ENCODE measurements at regions not wholly inside any gene's neighbourhood (a gene's known extent, or its start where the extent isn't known, plus 50 kb on each side); places are given as distances from the start of the nearest gene placed in this dataset.
"Not testable (repeated sequence)": the region's sequence is repeated elsewhere in the genome, so short reads cannot be mapped to it uniquely, and the experiment has no call there.

DNA sequence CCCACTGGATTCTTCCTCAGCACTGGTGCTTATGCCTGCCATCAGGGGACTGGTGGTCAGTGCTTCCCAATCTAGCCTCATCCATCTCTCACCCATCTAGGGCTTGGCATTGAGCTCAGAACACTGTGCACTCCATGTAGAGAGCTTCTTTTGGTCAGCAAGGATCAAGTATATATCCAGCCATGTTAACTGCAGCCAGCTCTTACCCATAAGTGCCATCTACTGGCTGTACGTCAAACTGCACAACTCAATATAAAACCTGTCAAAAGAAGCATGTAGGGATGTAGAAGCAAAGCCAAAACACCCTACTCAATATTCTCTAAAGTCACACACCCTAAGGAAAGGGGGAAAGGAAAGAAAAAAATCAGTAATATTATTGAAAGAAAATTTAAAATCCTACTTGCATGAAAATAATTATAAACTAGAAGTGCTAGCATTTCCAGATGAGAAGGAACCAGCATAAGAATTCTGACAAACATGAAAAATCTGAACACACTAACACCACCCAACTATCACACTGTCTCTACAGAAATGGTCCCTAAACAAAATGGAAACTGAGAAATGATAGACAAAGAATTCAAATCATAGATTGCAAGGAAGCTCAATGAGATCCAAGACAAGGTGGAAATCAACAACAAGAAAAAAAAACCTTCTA, 531.1 kb upstream of the STEAP1 start:
- H3K4me3 Mint-ChIP-seq = peak overlapping the region in 9 of 10 donors; percentile 21 to 70 (median 48)
- H3K36me3 Mint-ChIP-seq = peaks cover 0 to 12% (median 0%) of the 10 kb centered on the region in 5 donors
- Histone ChIP-seq H3K27me3 (ENCODE audit: control insufficient read depth in 2 of 2, insufficient read depth in 2 of 2, low read length in 2 of 2) (no peaks in the 10 kb centered on the region), H3K9me3 (ENCODE audit: control insufficient read depth in 2 of 3, low read length in 3 of 3) (no peaks in the 10 kb centered on the region), H3K4me1 (ENCODE audit: control insufficient read depth in 2 of 2, insufficient read depth in 2 of 2, low read length in 2 of 2) (peaks cover 0 to 16% of the 10 kb centered on the region in 2 donors), H3K36me3 (ENCODE audit: control insufficient read depth in 2 of 3, insufficient read depth in 3 of 3, low read length in 3 of 3) (no peaks in the 10 kb centered on the region), H3K4me3 (ENCODE audit: low read length) (no peak overlapping the region), H3K27ac (ENCODE audit: low read depth, low read length) (no peak overlapping the region)
- peaks cover 0 to 7% (median 0%) of the 10 kb centered on the region in 5 donors for H3K27me3 Mint-ChIP-seq
- peak overlapping the region in 5 of 9 donors; percentile 6 to 80 (median 35) for H3K27ac Mint-ChIP-seq
- POLR2A ChIA-PET = interaction anchor here (0.6 to 1.2 kb wide), 2 partner anchors 15 to 18 kb away, joined by 3 read pairs; no protein-coding TSS in a partner anchor
- peaks cover 18 to 39% (median 35%) of the 10 kb centered on the region in 7 donors for H3K4me1 Mint-ChIP-seq
- ATAC-seq = peak; percentile 82
- peak in 7 of 9 donors; percentile 23 to 61 (median 53) for DNase-seq
- intact Hi-C loops (cut with micrococcal nuclease) = loop anchor here (1.0 to 10.0 kb wide), 19 partner anchors 15 to 1381 kb away; no protein-coding TSS in a partner anchor
- H3K9me3 Mint-ChIP-seq = peaks cover 0 to 7% (median 0%) of the 10 kb centered on the region in 11 donors
- CTCF ChIA-PET = interaction anchor here (0.6 to 2.1 kb wide), 17 partner anchors 8 to 832 kb away, joined by 3 to 14 read pairs (median 3); partner anchors contain the start of gene GTPBP10

DNA sequence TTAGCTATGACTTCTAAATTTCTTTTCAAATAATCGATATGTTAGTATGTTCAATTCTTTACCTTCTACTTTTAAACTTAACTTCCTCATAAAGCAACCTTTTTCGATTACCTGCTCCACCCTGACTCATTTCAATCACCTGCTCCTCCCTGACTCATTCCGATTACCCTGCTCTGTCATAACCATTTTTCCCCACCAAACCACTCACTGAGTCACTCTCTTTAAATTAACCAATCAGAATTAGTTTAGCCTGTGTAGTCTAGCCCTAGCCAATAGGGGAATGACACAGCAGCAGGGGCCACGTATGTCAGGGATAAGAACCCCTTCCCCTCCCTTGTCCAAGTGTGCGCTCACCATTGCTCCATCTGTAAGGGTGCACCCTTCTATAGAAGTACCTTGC, 530.1 kb upstream of the STEAP1 start:
- CTCF ChIA-PET = interaction anchor here (2.1 kb wide), 1 partner anchor 833 kb away, joined by 14 read pairs; no protein-coding TSS in a partner anchor
- not testable (repeated sequence) for ATAC-seq
- H3K4me1 Mint-ChIP-seq = peaks cover 16 to 30% (median 26%) of the 10 kb centered on the region in 7 donors

DNA sequence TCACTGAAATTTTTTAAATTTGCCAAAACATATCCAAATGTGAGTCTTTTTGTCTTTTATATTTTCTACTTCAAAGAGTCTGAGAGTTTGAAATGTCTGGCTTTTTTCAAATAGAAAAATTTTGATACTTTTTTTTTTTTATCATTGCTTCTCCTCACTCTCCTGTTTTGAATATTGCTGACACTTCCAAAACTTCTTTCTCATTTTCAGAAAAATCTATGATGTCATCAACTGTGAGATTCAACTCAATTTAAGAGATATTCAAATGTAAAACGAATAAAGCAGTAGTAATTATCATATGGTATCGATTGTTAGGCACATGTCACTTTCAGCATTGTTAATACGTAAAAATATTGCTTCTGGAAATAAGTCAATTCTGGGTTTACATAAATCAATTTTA, 505.8 kb upstream of the STEAP1 start:
- H3K9me3 Mint-ChIP-seq = peaks cover 0 to 4% (median 0%) of the 10 kb centered on the region in 11 donors
- ATAC-seq (no peak), DNase-seq (no peak)
- Histone ChIP-seq H3K27ac (ENCODE audit: low read depth, low read length) (no peak overlapping the region), H3K9me3 (ENCODE audit: control insufficient read depth in 2 of 3, low read length in 3 of 3) (no peaks in the 10 kb centered on the region), H3K4me1 (ENCODE audit: control insufficient read depth in 2 of 2, insufficient read depth in 2 of 2, low read length in 2 of 2) (no peaks in the 10 kb centered on the region), H3K4me3 (ENCODE audit: low read length) (no peak overlapping the region), H3K36me3 (ENCODE audit: control insufficient read depth in 2 of 3, insufficient read depth in 3 of 3, low read length in 3 of 3) (no peaks in the 10 kb centered on the region), H3K27me3 (ENCODE audit: control insufficient read depth in 2 of 2, insufficient read depth in 2 of 2, low read length in 2 of 2) (no peaks in the 10 kb centered on the region)
- H3K27ac Mint-ChIP-seq = no peak overlapping the region
- no peak overlapping the region for H3K4me3 Mint-ChIP-seq
- POLR2A ChIA-PET = no interaction called here
- CTCF ChIA-PET = no interaction called here
- H3K4me1 Mint-ChIP-seq = peaks cover 0 to 1% (median 0%) of the 10 kb centered on the region in 7 donors
- no peaks in the 10 kb centered on the region for H3K36me3 Mint-ChIP-seq
- intact Hi-C loops (cut with micrococcal nuclease) = no loop called here
- H3K27me3 Mint-ChIP-seq = peaks cover 0 to 12% (median 0%) of the 10 kb centered on the region in 5 donors

More for the DNA sequence above, 530.1 kb upstream of the STEAP1 start:
- intact Hi-C loops (cut with micrococcal nuclease) = loop anchor here (5.0 to 10.0 kb wide), 10 partner anchors 127 to 1382 kb away; no protein-coding TSS in a partner anchor
- H3K27me3 ChIP-seq (ENCODE audit: control insufficient read depth in 2 of 2, insufficient read depth in 2 of 2, low read length in 2 of 2); DNase-seq; H3K9me3 Mint-ChIP-seq; H3K9me3 ChIP-seq (ENCODE audit: control insufficient read depth in 2 of 3, low read length in 3 of 3); H3K4me3 Mint-ChIP-seq; H3K4me3 ChIP-seq (ENCODE audit: low read length); H3K36me3 ChIP-seq (ENCODE audit: control insufficient read depth in 2 of 3, insufficient read depth in 3 of 3, low read length in 3 of 3); POLR2A ChIA-PET; H3K27ac ChIP-seq (ENCODE audit: low read depth, low read length); H3K27me3 Mint-ChIP-seq: not testable (repeated sequence)
- H3K4me1 ChIP-seq (ENCODE audit: control insufficient read depth in 2 of 2, insufficient read depth in 2 of 2, low read length in 2 of 2) = peaks cover 0 to 16% of the 10 kb centered on the region in 2 donors
- peak overlapping the region in 1 of 9 donors; percentile 56 for H3K27ac Mint-ChIP-seq
- peaks cover 0 to 12% (median 0%) of the 10 kb centered on the region in 5 donors for H3K36me3 Mint-ChIP-seq

DNA sequence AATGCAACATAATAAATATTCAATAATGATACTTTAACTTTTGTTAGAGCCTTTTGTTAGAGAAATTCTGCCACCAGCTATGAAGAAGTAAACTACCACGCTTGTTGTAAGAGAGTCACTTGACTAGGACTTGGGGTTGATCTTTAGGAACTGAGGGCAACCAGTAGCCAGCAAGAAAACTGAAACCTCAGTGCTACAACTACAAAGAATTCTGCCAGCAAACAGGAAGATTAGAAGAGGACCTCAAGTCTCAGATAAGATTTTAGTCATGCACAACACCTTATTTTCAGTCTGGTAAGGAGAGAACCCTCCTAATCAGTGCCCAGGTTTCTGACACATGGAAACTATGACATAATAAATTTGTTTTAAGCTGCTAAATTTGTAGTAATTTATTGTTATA, 498.3 kb upstream of the STEAP1 start:
- DNase-seq (no peak), ATAC-seq (no peak)
- Mint-ChIP-seq H3K4me3 (no peak overlapping the region), H3K9me3 (no peaks in the 10 kb centered on the region), H3K4me1 (no peaks in the 10 kb centered on the region), H3K27ac (no peak overlapping the region), H3K36me3 (no peaks in the 10 kb centered on the region), H3K27me3 (peaks cover 0 to 6% (median 0%) of the 10 kb centered on the region in 5 donors)
- no peak overlapping the region for H3K27ac ChIP-seq (ENCODE audit: low read depth, low read length)
- no peaks in the 10 kb centered on the region for H3K4me1 ChIP-seq (ENCODE audit: control insufficient read depth in 2 of 2, insufficient read depth in 2 of 2, low read length in 2 of 2)
- CTCF ChIA-PET = interaction anchor here (0.8 kb wide), 1 partner anchor 9 kb away, joined by 5 read pairs; no protein-coding TSS in a partner anchor
- intact Hi-C loops (cut with micrococcal nuclease) = no loop called here
- no peaks in the 10 kb centered on the region for H3K9me3 ChIP-seq (ENCODE audit: control insufficient read depth in 2 of 3, low read length in 3 of 3)
- H3K4me3 ChIP-seq (ENCODE audit: low read length) = no peak overlapping the region
- no peaks in the 10 kb centered on the region for H3K36me3 ChIP-seq (ENCODE audit: control insufficient read depth in 2 of 3, insufficient read depth in 3 of 3, low read length in 3 of 3)
- POLR2A ChIA-PET = no interaction called here
- H3K27me3 ChIP-seq (ENCODE audit: control insufficient read depth in 2 of 2, insufficient read depth in 2 of 2, low read length in 2 of 2) = no peaks in the 10 kb centered on the region

DNA sequence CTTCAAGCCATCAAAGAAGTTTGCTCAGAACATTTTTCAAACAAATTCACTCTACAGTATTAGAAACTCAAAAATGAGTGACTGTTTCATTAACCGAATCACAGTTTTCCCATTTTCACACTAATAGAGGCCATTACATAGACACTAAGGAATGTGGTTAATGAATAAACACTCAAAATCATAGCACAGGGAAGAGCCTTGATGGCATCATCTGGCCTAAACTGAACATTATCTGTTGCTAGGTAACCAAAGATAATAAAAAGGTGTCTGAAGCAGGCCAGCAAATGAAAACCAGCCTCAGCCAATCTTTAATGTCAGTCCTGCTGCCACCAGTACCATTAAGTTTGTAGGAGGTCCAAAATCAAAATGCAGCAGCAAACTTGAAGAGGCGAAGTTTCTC, 492.4 kb upstream of the STEAP1 start:
- Mint-ChIP-seq H3K4me3 (no peak overlapping the region), H3K36me3 (no peaks in the 10 kb centered on the region), H3K27me3 (peaks cover 0 to 12% (median 5%) of the 10 kb centered on the region in 5 donors), H3K9me3 (no peaks in the 10 kb centered on the region), H3K4me1 (no peaks in the 10 kb centered on the region), H3K27ac (no peak overlapping the region)
- no peak for DNase-seq
- intact Hi-C loops (cut with micrococcal nuclease) = no loop called here
- H3K36me3 ChIP-seq (ENCODE audit: control insufficient read depth in 2 of 3, insufficient read depth in 3 of 3, low read length in 3 of 3) = no peaks in the 10 kb centered on the region
- no peaks in the 10 kb centered on the region for H3K4me1 ChIP-seq (ENCODE audit: control insufficient read depth in 2 of 2, insufficient read depth in 2 of 2, low read length in 2 of 2)
- H3K4me3 ChIP-seq (ENCODE audit: low read length) = no peak overlapping the region
- CTCF ChIA-PET = no interaction called here
- POLR2A ChIA-PET = no interaction called here
- no peaks in the 10 kb centered on the region for H3K27me3 ChIP-seq (ENCODE audit: control insufficient read depth in 2 of 2, insufficient read depth in 2 of 2, low read length in 2 of 2)
- H3K27ac ChIP-seq (ENCODE audit: low read depth, low read length) = no peak overlapping the region
- ATAC-seq = no peak
- no peaks in the 10 kb centered on the region for H3K9me3 ChIP-seq (ENCODE audit: control insufficient read depth in 2 of 3, low read length in 3 of 3)

DNA sequence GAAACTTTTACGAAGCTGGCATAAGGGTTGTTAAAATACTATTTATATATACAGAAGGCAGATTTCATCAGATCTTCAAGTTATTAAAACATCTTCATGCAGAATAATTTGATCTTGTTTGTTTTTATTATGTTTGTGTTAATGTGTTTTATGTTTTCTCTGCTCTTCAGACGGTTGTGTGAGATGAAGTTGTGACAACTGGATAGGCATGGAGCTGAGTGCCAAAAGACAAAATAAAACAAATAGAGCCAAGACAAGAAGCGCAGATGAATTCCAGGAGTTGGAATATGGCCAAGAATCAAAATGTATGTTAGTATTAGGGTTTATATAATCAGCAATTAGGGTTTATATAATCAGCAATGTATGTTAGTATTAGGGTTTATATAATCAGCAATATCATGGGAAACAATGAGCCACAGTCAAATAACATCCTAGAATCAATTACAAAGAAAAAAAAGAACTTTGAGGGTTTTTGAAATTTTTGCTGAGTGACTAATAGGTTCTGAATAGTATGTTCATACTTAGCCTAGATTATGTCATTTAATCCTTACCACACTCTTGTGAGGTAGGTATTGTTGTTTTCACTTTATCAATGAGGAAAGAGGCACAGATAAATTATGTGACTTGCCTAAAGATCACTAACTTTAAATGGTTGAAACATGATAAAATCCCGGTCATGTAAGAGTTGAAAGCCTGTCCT, 488.0 kb upstream of the STEAP1 start:
- Mint-ChIP-seq H3K27ac (no peak overlapping the region), H3K36me3 (no peaks in the 10 kb centered on the region), H3K27me3 (peaks cover 0 to 14% (median 6%) of the 10 kb centered on the region in 5 donors), H3K9me3 (peaks cover 0 to 4% (median 0%) of the 10 kb centered on the region in 11 donors), H3K4me3 (no peak overlapping the region), H3K4me1 (no peaks in the 10 kb centered on the region)
- H3K9me3 ChIP-seq (ENCODE audit: control insufficient read depth in 2 of 3, low read length in 3 of 3) = no peaks in the 10 kb centered on the region
- DNase-seq (no peak), ATAC-seq (no peak)
- ChIA-PET POLR2A (no interaction called here), CTCF (no interaction called here)
- intact Hi-C loops (cut with micrococcal nuclease) = no loop called here
- no peak overlapping the region for H3K27ac ChIP-seq (ENCODE audit: low read depth, low read length)
- H3K36me3 ChIP-seq (ENCODE audit: control insufficient read depth in 2 of 3, insufficient read depth in 3 of 3, low read length in 3 of 3) = no peaks in the 10 kb centered on the region
- H3K27me3 ChIP-seq (ENCODE audit: control insufficient read depth in 2 of 2, insufficient read depth in 2 of 2, low read length in 2 of 2) = no peaks in the 10 kb centered on the region
- H3K4me1 ChIP-seq (ENCODE audit: control insufficient read depth in 2 of 2, insufficient read depth in 2 of 2, low read length in 2 of 2) = no peaks in the 10 kb centered on the region
- no peak overlapping the region for H3K4me3 ChIP-seq (ENCODE audit: low read length)
